ENCODE measurements at regions not wholly inside any gene's neighbourhood (a gene's known extent, or its start where the extent isn't known, plus 50 kb on each side); places are given as distances from the start of the nearest gene placed in this dataset.
"Not testable (repeated sequence)": the region's sequence is repeated elsewhere in the genome, so short reads cannot be mapped to it uniquely, and the experiment has no call there.

- TF ChIP-seq CTCF (IDR thresholded peaks at IDR 0.05) = no peak
- no peak for DNase-seq
- H3K9me3 Mint-ChIP-seq = peaks cover 5% of the 10 kb centered on the region; the same call in 1 of the 2 replicates
- peaks cover 50% of the 10 kb centered on the region for H3K4me1 Mint-ChIP-seq (ENCODE audit: low read depth)
- no peak overlapping the region; the same call in 1 of the 2 replicates for H3K27ac Mint-ChIP-seq
- 0 out of 2 replicates have a peak, but pooled peaks cover 5% of the 10 kb centered on the region for H3K36me3 Mint-ChIP-seq (ENCODE audit: low read depth)
- H3K4me3 Mint-ChIP-seq = no peak overlapping the region
- H3K27me3 Mint-ChIP-seq (ENCODE audit: insufficient read depth) = no peaks in the 10 kb centered on the region
Measured at GRCh38 chr4:128428397-128428796, 140.8 kb upstream of the PGRMC2 start.

GRCh38 chr4:128427832-128428366 lies 140.3 kb upstream of the PGRMC2 start:
- H3K27me3 Mint-ChIP-seq (ENCODE audit: insufficient read depth) = no peaks in the 10 kb centered on the region
- no peak overlapping the region for H3K4me3 Mint-ChIP-seq
- peaks cover 50% of the 10 kb centered on the region for H3K4me1 Mint-ChIP-seq (ENCODE audit: low read depth)
- peak; percentile 76 for TF ChIP-seq CTCF (IDR thresholded peaks at IDR 0.05)
- H3K36me3 Mint-ChIP-seq (ENCODE audit: low read depth) = 0 out of 2 replicates have a peak, but pooled peaks cover 5% of the 10 kb centered on the region
- DNase-seq = peak; percentile 68
- no peak overlapping the region; the same call in 1 of the 2 replicates for H3K27ac Mint-ChIP-seq
- peaks cover 5% of the 10 kb centered on the region; the same call in 1 of the 2 replicates for H3K9me3 Mint-ChIP-seq

GRCh38 chr4:128424527-128425497 lies 137.2 kb upstream of the PGRMC2 start:
- DNase-seq = peak; percentile 41
- H3K4me1 Mint-ChIP-seq (ENCODE audit: low read depth) = peaks cover 50% of the 10 kb centered on the region
- no peaks in the 10 kb centered on the region for H3K27me3 Mint-ChIP-seq (ENCODE audit: insufficient read depth)
- H3K27ac Mint-ChIP-seq = no peak overlapping the region
- 0 out of 2 replicates have a peak, but pooled peaks cover 5% of the 10 kb centered on the region for H3K36me3 Mint-ChIP-seq (ENCODE audit: low read depth)
- H3K9me3 Mint-ChIP-seq = peaks cover 5% of the 10 kb centered on the region; the same call in 1 of the 2 replicates
- H3K4me3 Mint-ChIP-seq = no peak overlapping the region
- no peak for TF ChIP-seq CTCF (IDR thresholded peaks at IDR 0.05)

GRCh38 chr4:128422296-128422695 lies 134.7 kb upstream of the PGRMC2 start:
- peaks cover 28% of the 10 kb centered on the region for H3K4me1 Mint-ChIP-seq (ENCODE audit: low read depth)
- H3K27me3 Mint-ChIP-seq (ENCODE audit: insufficient read depth); H3K36me3 Mint-ChIP-seq (ENCODE audit: low read depth); H3K9me3 Mint-ChIP-seq; H3K27ac Mint-ChIP-seq; H3K4me3 Mint-ChIP-seq; DNase-seq: not testable (repeated sequence)

- Mint-ChIP-seq H3K36me3 (ENCODE audit: low read depth) (no peaks in the 10 kb centered on the region; the same call in 1 of the 2 replicates), H3K9me3 (no peaks in the 10 kb centered on the region), H3K4me1 (ENCODE audit: low read depth) (no peaks in the 10 kb centered on the region), H3K27me3 (ENCODE audit: insufficient read depth) (0 out of 2 replicates have a peak, but pooled peaks cover 1% of the 10 kb centered on the region), H3K27ac (no peak overlapping the region), H3K4me3 (no peak overlapping the region)
- no peak for TF ChIP-seq CTCF (IDR thresholded peaks at IDR 0.05)
- DNase-seq = no peak
Measured at GRCh38 chr4:128416921-128417320, 129.3 kb upstream of the PGRMC2 start.

GRCh38 chr4:128410037-128410436 lies 122.4 kb upstream of the PGRMC2 start:
- no peak overlapping the region for H3K4me3 Mint-ChIP-seq
- H3K27ac Mint-ChIP-seq = no peak overlapping the region
- no peaks in the 10 kb centered on the region for H3K9me3 Mint-ChIP-seq
- H3K36me3 Mint-ChIP-seq (ENCODE audit: low read depth) = no peaks in the 10 kb centered on the region; the same call in 1 of the 2 replicates
- H3K27me3 Mint-ChIP-seq (ENCODE audit: insufficient read depth) = 0 out of 2 replicates have a peak, but pooled peaks cover 1% of the 10 kb centered on the region
- H3K4me1 Mint-ChIP-seq (ENCODE audit: low read depth) = no peaks in the 10 kb centered on the region
- DNase-seq = no peak
- TF ChIP-seq CTCF (IDR thresholded peaks at IDR 0.05) = no peak

All from HFFc6 (cell line).